ENCODE measurements at regions not wholly inside any gene's neighbourhood (a gene's known extent, or its start where the extent isn't known, plus 50 kb on each side); places are given as distances from the start of the nearest gene placed in this dataset.

DNA sequence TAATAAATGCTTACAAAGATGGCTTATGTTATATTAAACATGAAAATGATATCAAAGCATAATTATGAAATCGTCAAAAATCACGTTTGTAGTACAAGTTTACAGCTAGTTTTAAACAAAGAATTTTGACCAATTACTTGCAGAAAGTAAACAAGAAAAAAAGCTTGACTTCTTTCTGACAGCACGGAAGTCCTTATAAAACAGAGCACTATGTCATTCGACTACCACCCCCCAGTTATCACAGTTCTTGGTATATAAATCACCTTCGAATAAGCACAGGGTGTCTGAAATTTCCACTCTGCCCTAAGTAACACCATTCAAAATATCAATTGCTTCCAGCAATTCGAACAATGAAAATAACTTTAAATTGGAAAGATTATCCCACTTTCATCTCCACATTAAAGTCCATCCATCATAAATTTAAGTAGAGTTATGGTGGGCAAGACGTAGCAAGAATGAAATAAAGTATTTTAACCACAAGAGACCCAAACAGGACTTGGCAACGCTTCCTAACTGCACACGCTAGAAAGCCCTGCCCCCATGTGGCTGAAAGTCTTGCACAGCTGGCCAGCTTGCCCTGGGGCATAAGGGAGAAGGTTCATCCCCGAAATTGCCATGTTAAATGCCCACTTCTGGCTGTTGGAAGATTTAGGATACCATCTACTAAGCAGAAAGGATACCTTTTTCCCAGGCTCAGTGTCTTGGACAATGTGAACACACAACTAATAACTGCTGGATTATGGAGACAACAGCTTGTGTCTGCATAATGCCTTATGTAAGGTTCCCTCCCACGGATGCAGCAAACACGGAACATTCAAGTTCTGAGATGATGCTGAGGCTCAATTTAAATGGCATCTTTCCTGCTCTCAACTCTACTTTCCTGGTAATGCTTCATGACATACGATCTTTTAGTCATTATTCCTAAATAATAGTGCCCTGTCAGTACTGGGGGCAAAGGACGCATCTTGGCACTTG, 116.4 kb upstream of the TJP1 start:
- no peak overlapping the region for H3K4me3 ChIP-seq
- DNase-seq (ENCODE audit: low read depth in 1 of 2, low spot score in 1 of 2) = no peak
- H3K36me3 ChIP-seq = no peaks in the 10 kb centered on the region
- TF ChIP-seq, protein P1, sequence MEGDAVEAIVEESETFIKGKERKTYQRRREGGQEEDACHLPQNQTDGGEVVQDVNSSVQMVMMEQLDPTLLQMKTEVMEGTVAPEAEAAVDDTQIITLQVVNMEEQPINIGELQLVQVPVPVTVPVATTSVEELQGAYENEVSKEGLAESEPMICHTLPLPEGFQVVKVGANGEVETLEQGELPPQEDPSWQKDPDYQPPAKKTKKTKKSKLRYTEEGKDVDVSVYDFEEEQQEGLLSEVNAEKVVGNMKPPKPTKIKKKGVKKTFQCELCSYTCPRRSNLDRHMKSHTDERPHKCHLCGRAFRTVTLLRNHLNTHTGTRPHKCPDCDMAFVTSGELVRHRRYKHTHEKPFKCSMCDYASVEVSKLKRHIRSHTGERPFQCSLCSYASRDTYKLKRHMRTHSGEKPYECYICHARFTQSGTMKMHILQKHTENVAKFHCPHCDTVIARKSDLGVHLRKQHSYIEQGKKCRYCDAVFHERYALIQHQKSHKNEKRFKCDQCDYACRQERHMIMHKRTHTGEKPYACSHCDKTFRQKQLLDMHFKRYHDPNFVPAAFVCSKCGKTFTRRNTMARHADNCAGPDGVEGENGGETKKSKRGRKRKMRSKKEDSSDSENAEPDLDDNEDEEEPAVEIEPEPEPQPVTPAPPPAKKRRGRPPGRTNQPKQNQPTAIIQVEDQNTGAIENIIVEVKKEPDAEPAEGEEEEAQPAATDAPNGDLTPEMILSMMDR (IDR thresholded peaks at IDR 0.05; ENCODE audit: low read depth, low read length) = peak; percentile 21
- H3K27me3 ChIP-seq = no peaks in the 10 kb centered on the region
- peaks cover 5% of the 10 kb centered on the region for H3K4me1 ChIP-seq (ENCODE audit: low read depth)
- no peaks in the 10 kb centered on the region for H3K9me3 ChIP-seq (ENCODE audit: low read depth)
- H3K27ac ChIP-seq = no peak overlapping the region

- no peak overlapping the region for H3K27ac ChIP-seq
- H3K27me3 ChIP-seq = no peaks in the 10 kb centered on the region
- H3K9me3 ChIP-seq (ENCODE audit: low read depth) = no peaks in the 10 kb centered on the region
- peak in 1 of 2 donors; percentile 29 for DNase-seq (ENCODE audit: low read depth in 1 of 2, low spot score in 1 of 2)
- no peak overlapping the region for H3K4me3 ChIP-seq
- H3K36me3 ChIP-seq = no peaks in the 10 kb centered on the region
- peaks cover 5% of the 10 kb centered on the region for H3K4me1 ChIP-seq (ENCODE audit: low read depth)
- TF ChIP-seq, protein P1 (IDR thresholded peaks at IDR 0.05; ENCODE audit: low read depth, low read length) = no peak
These were observed 115.7 kb upstream of the TJP1 start for GRCh38 chr15:29937956-29938355.

GRCh38 chr15:29936353-29937049, 114.2 kb upstream of the TJP1 start:
- H3K36me3 ChIP-seq = no peaks in the 10 kb centered on the region
- no peak overlapping the region for H3K4me3 ChIP-seq
- no peaks in the 10 kb centered on the region for H3K27me3 ChIP-seq
- no peak overlapping the region for H3K27ac ChIP-seq
- DNase-seq (ENCODE audit: low read depth in 1 of 2, low spot score in 1 of 2) = peak in 1 of 2 donors; percentile 25
- peaks cover 5% of the 10 kb centered on the region for H3K4me1 ChIP-seq (ENCODE audit: low read depth)
- TF ChIP-seq, protein P1 (IDR thresholded peaks at IDR 0.05; ENCODE audit: low read depth, low read length) = no peak
- no peaks in the 10 kb centered on the region for H3K9me3 ChIP-seq (ENCODE audit: low read depth)

GRCh38 chr15:29935296-29936004, 113.2 kb upstream of the TJP1 start:
- Histone ChIP-seq H3K9me3 (ENCODE audit: low read depth) (no peaks in the 10 kb centered on the region), H3K4me3 (no peak overlapping the region), H3K4me1 (ENCODE audit: low read depth) (peaks cover 5% of the 10 kb centered on the region), H3K27ac (no peak overlapping the region), H3K27me3 (no peaks in the 10 kb centered on the region), H3K36me3 (no peaks in the 10 kb centered on the region)
- DNase-seq (ENCODE audit: low read depth in 1 of 2, low spot score in 1 of 2) = no peak
- TF ChIP-seq, protein P1 (IDR thresholded peaks at IDR 0.05; ENCODE audit: low read depth, low read length) = no peak

DNA sequence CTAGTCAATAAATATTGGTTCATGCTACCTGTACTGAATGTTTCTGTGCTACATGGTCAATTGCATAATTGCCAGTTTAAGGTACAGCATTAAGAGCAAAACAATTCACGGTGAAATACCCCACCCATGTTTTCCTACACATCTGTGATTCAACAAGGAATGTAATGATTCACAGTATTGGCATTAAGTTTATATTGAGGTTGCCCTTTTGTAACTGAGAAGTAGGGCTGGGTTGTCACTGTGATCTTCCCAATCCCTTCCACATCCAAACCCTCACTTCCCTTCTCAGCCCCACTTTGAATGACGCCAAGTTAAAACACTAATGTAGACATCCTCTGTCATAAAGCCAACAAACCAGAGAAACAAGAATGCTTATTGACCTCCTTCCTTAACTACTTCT, 112.0 kb upstream of the TJP1 start:
- Histone ChIP-seq H3K27me3 (no peaks in the 10 kb centered on the region), H3K4me1 (ENCODE audit: low read depth) (peaks cover 5% of the 10 kb centered on the region), H3K27ac (no peak overlapping the region), H3K4me3 (no peak overlapping the region), H3K36me3 (no peaks in the 10 kb centered on the region), H3K9me3 (ENCODE audit: low read depth) (no peaks in the 10 kb centered on the region)
- TF ChIP-seq, protein P1 (IDR thresholded peaks at IDR 0.05; ENCODE audit: low read depth, low read length) = no peak
- DNase-seq (ENCODE audit: low read depth in 1 of 2, low spot score in 1 of 2) = peak in 1 of 2 donors; percentile 43

All from cardiac muscle cell (in vitro differentiated cells and primary cell).